ENCODE measurements at regions not wholly inside any gene's neighbourhood (a gene's known extent, or its start where the extent isn't known, plus 50 kb on each side); places are given as distances from the start of the nearest gene placed in this dataset.
"Not testable (repeated sequence)": the region's sequence is repeated elsewhere in the genome, so short reads cannot be mapped to it uniquely, and the experiment has no call there.

DNA sequence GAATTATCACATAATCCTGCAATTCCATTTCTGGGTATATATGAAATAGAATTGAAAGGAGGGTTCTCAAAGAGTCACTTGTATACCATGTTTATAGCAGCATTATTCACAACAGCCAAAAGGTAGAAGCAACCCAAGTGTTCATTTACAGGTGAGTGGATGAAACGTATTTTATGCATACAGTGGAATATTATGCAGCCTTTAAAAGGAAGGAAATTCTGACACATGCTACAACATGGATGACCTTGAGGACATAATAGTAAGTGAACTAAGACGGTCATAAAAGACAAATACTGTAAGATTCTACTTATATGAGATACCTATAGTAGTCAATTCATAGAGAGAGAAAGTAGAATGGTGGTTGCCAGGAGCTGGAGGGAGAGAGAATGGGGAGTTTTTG lies 110.8 kb upstream of the LIPC start:
- FAIRE-seq (no peak), DNase-seq (ENCODE audit: extremely low spot score, insufficient read length, low read depth) (no peak)

DNA sequence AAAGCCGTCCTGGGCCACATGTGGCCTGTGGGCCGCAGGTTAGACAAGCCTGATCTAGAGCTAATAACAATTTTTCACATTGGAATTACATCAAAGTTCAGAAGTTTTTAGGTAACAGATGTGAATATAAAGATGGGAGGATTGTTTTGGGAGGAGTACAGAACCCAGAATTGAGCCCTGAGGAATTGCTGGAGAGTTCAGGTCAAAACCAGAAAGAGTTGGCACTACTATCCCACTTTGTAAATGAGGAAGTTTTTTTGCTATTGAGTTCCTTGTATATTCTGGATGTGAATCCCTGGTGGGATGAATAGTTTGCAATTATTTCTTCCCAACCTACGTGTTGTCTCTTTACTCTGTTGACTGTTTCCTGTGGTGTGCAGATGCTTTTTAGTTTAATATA lies 109.5 kb upstream of the LIPC start:
- FAIRE-seq (no peak), DNase-seq (ENCODE audit: extremely low spot score, insufficient read length, low read depth) (no peak)

- FAIRE-seq; DNase-seq (ENCODE audit: extremely low spot score, insufficient read length, low read depth): not testable (repeated sequence)
These were observed 108.5 kb upstream of the LIPC start for GRCh38 chr15:58323321-58323720.

GRCh38 chr15:58324533-58324932 lies 107.3 kb upstream of the LIPC start:
- FAIRE-seq = no peak

DNA sequence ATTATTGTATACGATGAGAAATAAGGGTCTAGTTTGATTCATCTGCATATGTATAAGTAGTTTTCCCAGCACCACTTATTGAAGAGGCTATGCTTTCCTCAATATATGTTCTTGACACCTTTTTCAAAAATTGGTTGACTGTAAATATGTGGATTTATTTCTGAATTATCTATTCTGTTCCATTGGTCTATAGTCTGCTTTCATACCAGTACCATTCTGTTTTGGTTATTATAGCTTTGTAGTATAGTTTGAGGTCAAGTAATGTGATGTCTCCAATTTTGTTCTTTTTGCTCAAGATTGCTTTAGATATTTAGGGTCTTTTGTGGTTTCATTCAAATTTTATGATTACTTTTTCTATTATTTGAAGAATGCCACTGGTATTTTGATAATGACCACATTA lies 103.8 kb upstream of the LIPC start:
- no peak for DNase-seq (ENCODE audit: extremely low spot score, insufficient read length, low read depth)

More at GRCh38 chr15:58324533-58324932, 107.3 kb upstream of the LIPC start:
- DNase-seq (ENCODE audit: extremely low spot score, insufficient read length, low read depth) = no peak

DNA sequence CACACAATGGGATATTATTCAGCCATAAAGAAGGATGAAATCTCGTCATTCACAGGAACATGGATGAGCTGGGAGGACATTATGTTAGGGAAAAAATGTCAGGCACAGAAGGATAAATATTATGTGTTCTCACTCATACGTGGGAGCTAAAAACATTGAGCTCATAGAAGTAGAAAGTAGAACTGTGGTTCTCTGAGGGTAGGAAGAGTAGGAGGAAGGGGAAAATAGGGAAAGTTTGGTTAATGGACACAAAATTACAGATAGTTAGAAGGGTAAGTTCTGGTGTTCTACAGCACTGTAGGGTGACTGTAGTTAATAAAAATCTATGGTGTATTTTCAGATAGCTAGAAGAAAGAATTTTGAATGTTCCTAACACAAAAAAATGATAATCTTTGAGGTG lies 102.6 kb upstream of the LIPC start:
- FAIRE-seq = no peak

More for the DNA sequence above, 103.8 kb upstream of the LIPC start:
- no peak for FAIRE-seq

DNA sequence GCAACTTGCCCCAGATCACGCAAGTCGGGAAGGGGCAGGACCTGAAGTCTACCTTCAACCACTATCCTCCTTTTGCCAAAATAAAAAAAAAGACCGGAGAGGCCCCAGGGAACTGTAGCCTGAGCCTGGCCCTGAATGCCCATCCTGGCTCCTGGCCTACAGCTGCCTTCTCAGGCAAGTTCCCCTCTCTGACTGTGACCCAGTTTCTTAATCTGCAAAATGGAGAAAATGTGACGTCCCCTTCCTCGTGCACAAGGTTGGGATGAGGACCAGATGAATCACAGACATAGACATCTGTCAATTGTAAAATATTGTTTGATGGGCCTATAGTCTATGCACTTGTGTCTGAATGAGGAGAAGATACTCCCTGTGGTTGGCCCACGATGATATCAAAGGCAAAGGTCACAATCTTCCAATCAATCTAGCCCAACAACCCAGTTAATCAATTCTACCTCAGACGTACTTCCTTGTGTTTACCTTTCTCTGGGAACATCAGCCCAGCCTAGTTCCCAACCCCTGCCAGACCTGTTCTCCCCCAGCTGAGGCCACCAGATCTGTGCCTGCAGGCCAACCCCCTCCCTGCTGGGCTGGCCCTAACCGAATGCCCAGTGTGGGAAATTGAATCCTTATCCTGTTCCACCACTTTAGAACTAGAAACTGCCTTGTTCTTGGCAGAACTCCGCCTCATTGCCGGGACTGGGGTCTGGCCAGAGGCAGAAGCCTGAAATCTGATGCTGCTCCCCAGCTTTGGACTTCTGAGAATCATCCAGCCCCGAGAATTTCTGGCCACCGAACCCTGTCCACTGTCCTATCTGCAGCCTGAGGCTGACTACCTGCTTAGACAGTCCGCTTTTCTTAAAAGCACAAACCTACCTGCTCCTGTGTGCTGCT lies 101.8 kb upstream of the LIPC start:
- FAIRE-seq = no peak
- DNase-seq (ENCODE audit: extremely low spot score, insufficient read length, low read depth) = no peak

More for the DNA sequence above, 102.6 kb upstream of the LIPC start:
- no peak for DNase-seq (ENCODE audit: extremely low spot score, insufficient read length, low read depth)

GRCh38 chr15:58330741-58331559 lies 100.8 kb upstream of the LIPC start:
- no peak for DNase-seq (ENCODE audit: extremely low spot score, insufficient read length, low read depth)
- no peak for FAIRE-seq

DNA sequence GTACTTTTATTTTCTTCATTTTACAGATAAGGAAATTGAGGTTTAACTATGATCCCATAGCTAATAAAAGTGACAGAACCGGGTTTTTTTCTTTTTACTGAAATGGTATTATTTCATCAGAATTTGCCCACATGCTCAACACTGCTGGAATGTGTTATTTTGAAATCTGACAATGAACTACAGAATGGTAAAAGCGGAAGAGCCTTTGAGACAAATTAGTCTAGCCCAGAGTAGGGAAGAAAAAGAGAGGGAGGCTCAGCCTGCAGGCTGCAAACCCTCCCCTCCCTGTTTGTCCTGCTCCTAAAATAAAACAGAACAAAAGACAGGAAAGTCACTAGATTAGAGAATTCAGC lies 100.3 kb upstream of the LIPC start:
- DNase-seq (ENCODE audit: extremely low spot score, insufficient read length, low read depth) = no peak
- no peak for FAIRE-seq

- DNase-seq (ENCODE audit: extremely low spot score, insufficient read length, low read depth) (peak; percentile 17), FAIRE-seq (peak; percentile 83)
These were observed 99.7 kb upstream of the LIPC start for GRCh38 chr15:58331913-58332675.

- DNase-seq (ENCODE audit: extremely low spot score, insufficient read length, low read depth) (no peak), FAIRE-seq (no peak)
These were observed 99.0 kb upstream of the LIPC start for GRCh38 chr15:58332676-58333400.

- DNase-seq (ENCODE audit: extremely low spot score, insufficient read length, low read depth) (no peak), FAIRE-seq (no peak)
These were observed 97.0 kb upstream of the LIPC start for GRCh38 chr15:58334803-58335202.

- FAIRE-seq = no peak
- DNase-seq (ENCODE audit: extremely low spot score, insufficient read length, low read depth) = no peak
These were observed 95.6 kb upstream of the LIPC start for GRCh38 chr15:58336161-58336560.

DNA sequence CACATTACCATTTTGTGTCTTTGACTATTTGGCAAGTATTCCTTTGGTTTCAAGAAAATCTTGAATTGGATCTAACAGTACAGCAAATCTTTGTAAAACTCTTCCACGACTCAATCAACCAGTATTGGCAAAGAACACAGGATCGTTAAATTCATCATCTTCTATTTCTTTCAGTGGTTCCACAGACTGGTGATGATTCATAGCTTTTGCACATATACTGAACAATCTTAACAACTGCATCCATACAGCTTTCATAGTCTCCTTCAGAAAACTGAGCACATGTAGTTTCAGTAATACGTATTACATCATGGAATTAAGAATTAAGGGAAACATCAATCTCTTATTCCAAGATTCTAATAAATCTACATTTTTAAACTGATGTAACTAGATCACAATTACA lies 91.6 kb upstream of the LIPC start:
- FAIRE-seq (no peak), DNase-seq (ENCODE audit: extremely low spot score, insufficient read length, low read depth) (no peak)

DNA sequence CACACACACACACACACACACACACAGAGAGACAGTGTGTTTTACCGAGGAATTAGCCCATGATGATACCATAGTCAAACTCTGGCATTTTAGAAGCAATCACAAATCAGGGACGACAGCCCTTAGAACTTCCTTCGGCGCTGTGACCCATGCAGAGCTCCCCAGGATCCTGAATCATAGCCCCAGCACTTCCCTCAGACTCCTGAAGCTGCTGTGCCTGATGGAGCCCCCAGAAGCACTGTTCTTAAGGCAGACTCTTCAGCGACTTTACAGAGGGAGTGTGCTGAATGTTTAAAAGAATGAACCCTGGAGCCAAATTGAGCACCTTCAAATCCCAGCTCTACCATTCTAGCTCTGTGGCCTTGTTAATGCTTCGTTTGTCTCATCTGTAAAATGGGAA lies 89.3 kb upstream of the LIPC start:
- DNase-seq (ENCODE audit: extremely low spot score, insufficient read length, low read depth) (no peak), FAIRE-seq (no peak)

- FAIRE-seq = no peak
- no peak for DNase-seq (ENCODE audit: extremely low spot score, insufficient read length, low read depth)
These were observed 87.3 kb upstream of the LIPC start for GRCh38 chr15:58344213-58345070.

- FAIRE-seq = no peak
These were observed 85.4 kb upstream of the LIPC start for GRCh38 chr15:58346361-58346760.

GRCh38 chr15:58348095-58348812 lies 83.5 kb upstream of the LIPC start:
- FAIRE-seq = no peak
- no peak for DNase-seq (ENCODE audit: extremely low spot score, insufficient read length, low read depth)

More at GRCh38 chr15:58346361-58346760, 85.4 kb upstream of the LIPC start:
- no peak for DNase-seq (ENCODE audit: extremely low spot score, insufficient read length, low read depth)

All from GM18507 (cell line).